K562 (cell line): ENCODE measurements at regions not wholly inside any gene's neighbourhood (a gene's known extent, or its start where the extent isn't known, plus 50 kb on each side); places are given as distances from the start of the nearest gene placed in this dataset.

Source experiments
- ATAC-seq: fragments of 200-7000 bp; cut with Tn5 transposase; 3 replicates; pipeline ENCODE4 v1.9.1; 2020; ENCODE audit warnings: moderate library complexity
- BruUV-seq: library from RNA; stranded (reverse); fragments of 400-500 nt; replicated peaks from 2 replicates; lab custom pipeline; 2021; lab: Mats Ljungman, UMichigan
- CTCF ChIA-PET: fragments of 300-600 bp; formaldehyde crosslinking; extraction: SDS; loops from one replicate; lab custom pipeline; 2021; ENCODE audit warnings: low intra/inter-chr PET ratio; lab: Yijun Ruan, JAX
- POLR2A ChIA-PET: fragments of 300-600, 350-650 bp; sonication (Branson Sonifier 250); formaldehyde crosslinking; extraction: SDS; loops from one replicate; lab custom pipeline; 2021; ENCODE audit warnings: antibody characterized with exemption, inconsistent platforms; lab: Yijun Ruan, JAX
- DNase-seq, 4 experiments: peaks; one replicate each; pipeline versions ENCODE4 v3.0.0 to v3.0.0-alpha.2; 2011 to 2018; ENCODE audit warnings: low spot score in 3 of 4, mixed read lengths in 3 of 4; ENCODE audit errors: extremely low read depth in 1 of 4
- FAIRE-seq: peaks from 2 replicates; lab custom pipeline; 2011; peaks lifted over from hg19 to GRCh38; lab: Jason Lieb, UNC
- H2AFZ ChIP-seq: 2 replicates; pipeline ENCODE4 v1.6.0; 2011; ENCODE audit warnings: low read depth, low read length, control low read depth, inconsistent platforms
- H3K27ac ChIP-seq: fragments of 200-600 bp; 3 replicates; pipeline ENCODE4 v1.8.0; 2011; ENCODE audit warnings: low read depth, mild to moderate bottlenecking, control low read depth, inconsistent platforms, low read length, moderate library complexity, mixed read lengths; ENCODE audit errors: extremely low read depth
- H3K27me3 ChIP-seq, 2 experiments: fragments of 300-600 bp in 1 of 2; 2 replicates in 1 of 2; 3 replicates in 1 of 2; pipeline versions ENCODE4 v1.6.0 to v1.8.0; 2011; ENCODE audit warnings: inconsistent platforms in 2 of 2, low read length in 2 of 2, mild to moderate bottlenecking in 1 of 2, mixed read lengths in 1 of 2, moderate library complexity in 1 of 2; ENCODE audit not compliant: control insufficient read depth in 2 of 2, insufficient read depth in 2 of 2
- H3K36me3 ChIP-seq: fragments of 300-600 bp; 3 replicates; pipeline ENCODE4 v1.8.0; 2011; ENCODE audit warnings: mild to moderate bottlenecking, low read length, inconsistent platforms; ENCODE audit not compliant: control insufficient read depth, insufficient read depth
- H3K4me1 ChIP-seq, 2 experiments: fragments of 200-600 bp in 1 of 2; replicated peaks in 1 of 2; 2 replicates in 1 of 2; 3 replicates in 1 of 2; pipeline versions ENCODE4 v1.5.1 to v1.8.0; 2011; ENCODE audit warnings: inconsistent platforms in 2 of 2, low read length in 2 of 2, mild to moderate bottlenecking in 1 of 2, mixed read lengths in 1 of 2, moderate library complexity in 1 of 2; ENCODE audit not compliant: control insufficient read depth in 2 of 2, insufficient read depth in 2 of 2
- H3K4me2 ChIP-seq: 2 replicates; pipeline ENCODE4 v1.6.1; 2011; ENCODE audit warnings: low read length, control low read depth, inconsistent platforms, mixed read lengths; ENCODE audit not compliant: insufficient read depth
- H3K4me3 ChIP-seq: fragments of 200-600 bp; sonication (generic), shearing (Covaris generic); 2 replicates; pipeline ENCODE4 v1.5.1; 2016; ENCODE audit warnings: control low read depth, inconsistent platforms
- H3K79me2 ChIP-seq: fragments of 200-600 bp; 3 replicates; pipeline ENCODE4 v1.8.0; 2011; ENCODE audit warnings: low read length, inconsistent platforms; ENCODE audit not compliant: control insufficient read depth, insufficient read depth
- H3K9ac ChIP-seq, 2 experiments: 2 replicates each; pipeline versions ENCODE4 v1.6.0 to v1.6.1; 2011; ENCODE audit warnings: low read depth in 2 of 2, low read length in 2 of 2, control low read depth in 1 of 2, inconsistent platforms in 1 of 2, mild to moderate bottlenecking in 1 of 2, mixed read lengths in 1 of 2; ENCODE audit not compliant: insufficient read depth in 1 of 2
- H3K9me1 ChIP-seq: one replicate; pipeline ENCODE4 v1.6.0; 2011; ENCODE audit warnings: inconsistent platforms, mild to moderate bottlenecking, low read length, moderate library complexity; ENCODE audit not compliant: control insufficient read depth, insufficient read depth
- H3K9me3 ChIP-seq: replicated peaks from 2 replicates; pipeline ENCODE4 v1.5.1; 2011; ENCODE audit warnings: low read depth, low read length, inconsistent platforms; ENCODE audit not compliant: control insufficient read depth, insufficient read depth
- H4K20me1 ChIP-seq: replicated peaks from 2 replicates; pipeline ENCODE4 v1.6.1; 2011; ENCODE audit warnings: low read length, inconsistent platforms, mixed read lengths; ENCODE audit not compliant: control insufficient read depth, insufficient read depth
- BACH1 ChIP-seq: fragments of 200-800 bp; sonication (Bioruptor generic); IDR thresholded peaks from 2 replicates; pipeline ENCODE4 v1.6.1; 2016; ENCODE audit warnings: missing genetic modification characterization, missing compliant biosample characterization
- GATAD2A ChIP-seq: fragments of 450-650 bp; IDR thresholded peaks from 2 replicates; pipeline ENCODE4 v1.6.1; 2017
- NFE2L1 ChIP-seq: fragments of 450-650 bp; IDR thresholded peaks from 2 replicates; pipeline ENCODE4 v1.6.1; 2016; ENCODE audit warnings: missing genetic modification characterization, low read depth, mild to moderate bottlenecking, missing compliant biosample characterization, moderate library complexity, borderline replicate concordance
- SREBF2 ChIP-seq: sonication (generic); formaldehyde crosslinking; IDR thresholded peaks from 2 replicates; pipeline ENCODE4 v1.4.0; 2020; ENCODE audit warnings: mild to moderate bottlenecking, missing genetic modification reagents
- WGBS: fragments of 100-300 bp; shearing (Covaris generic); methylation state at CpG from one replicate; pipeline ENCODE4 v1.1.6; 2016; ENCODE audit warnings: low coverage, mixed read lengths; ENCODE audit not compliant: insufficient coverage; ENCODE audit errors: missing lambda C conversion rate; 5-methylcytosine and 5-hydroxymethylcytosine counted together
- in situ Hi-C: fragments of 300-500 bp; cut with MboI; formaldehyde crosslinking; loops from 4 replicates; pipeline ENCODE4 v1.15.0; 2018; ENCODE audit warnings: inconsistent platforms, mixed read lengths
- intact Hi-C: fragments of 100-400 bp; cut with micrococcal nuclease; formaldehyde crosslinking; loops from 2 replicates; pipeline ENCODE4 v1.14.2; 2022
- TF ChIP-seq, protein P1 (sequence below), 2 experiments: fragments of 450-650 bp in 1 of 2; IDR thresholded peaks; 2 replicates each; pipeline ENCODE4 v1.6.1; 2011 to 2017; ENCODE audit warnings: low read depth in 2 of 2, antibody characterized with exemption in 1 of 2, borderline replicate concordance in 1 of 2, low read length in 1 of 2, mild to moderate bottlenecking in 1 of 2, mixed read lengths in 1 of 2; ENCODE audit not compliant: control insufficient read depth in 1 of 2
- TF ChIP-seq, protein P2 (sequence below): fragments of 200-400 bp; formaldehyde crosslinking; IDR thresholded peaks from 2 replicates; pipeline ENCODE4 v1.6.1; 2017; ENCODE audit warnings: mild to moderate bottlenecking, low read depth, low read length, moderate library complexity

DNA sequence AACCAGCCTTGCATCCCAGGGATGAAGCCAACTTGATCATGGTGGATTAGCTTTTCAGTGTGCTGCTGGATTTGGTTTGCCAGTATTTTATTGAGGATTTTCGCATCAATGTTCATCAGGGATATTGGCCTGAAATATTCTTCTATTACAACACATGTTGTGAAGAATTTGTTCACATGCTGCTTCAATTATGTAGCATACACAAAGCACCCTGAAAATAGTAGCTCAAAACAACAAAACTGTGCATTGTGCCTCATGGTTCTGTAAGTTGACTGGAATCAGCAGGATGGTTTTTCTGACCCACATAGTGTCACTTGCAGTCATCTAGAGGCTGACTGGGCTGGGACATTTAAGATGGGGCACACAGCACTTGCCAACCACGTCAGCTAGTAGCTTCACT lies 193.9 kb downstream of the SYK start:
- no peak for DNase-seq
- H2AFZ ChIP-seq = no peak overlapping the region
- WGBS = 0% methylated on average over 2 of the region's 2 CpGs
- H3K4me3 ChIP-seq = no peak overlapping the region
- ChIA-PET POLR2A (no interaction called here), CTCF (no interaction called here)
- no TSS peak for BruUV-seq
- no peak overlapping the region for H3K9ac ChIP-seq
- ATAC-seq = no peak
- no peak for FAIRE-seq
- H3K27ac ChIP-seq = no peak overlapping the region
- peaks cover 0 to 2% of the 10 kb centered on the region in 2 experiments; a peak in 3 of 5 replicates for H3K4me1 ChIP-seq
- no peaks in the 10 kb centered on the region for H3K27me3 ChIP-seq
- H3K4me2 ChIP-seq = no peak overlapping the region
- in situ Hi-C loops = no loop called here
- no peaks in the 10 kb centered on the region for H3K9me1 ChIP-seq
- no peaks in the 10 kb centered on the region for H3K36me3 ChIP-seq
- no peaks in the 10 kb centered on the region for H3K79me2 ChIP-seq
- no peaks in the 10 kb centered on the region for H3K9me3 ChIP-seq
- H4K20me1 ChIP-seq = no peaks in the 10 kb centered on the region
- TF ChIP-seq BACH1 (tag) (no peak), SREBF2 (CRISPR knock-in tag) (no peak), NFE2L1 (tag) (no peak), GATAD2A (no peak)
- TF ChIP-seq, protein P1, sequence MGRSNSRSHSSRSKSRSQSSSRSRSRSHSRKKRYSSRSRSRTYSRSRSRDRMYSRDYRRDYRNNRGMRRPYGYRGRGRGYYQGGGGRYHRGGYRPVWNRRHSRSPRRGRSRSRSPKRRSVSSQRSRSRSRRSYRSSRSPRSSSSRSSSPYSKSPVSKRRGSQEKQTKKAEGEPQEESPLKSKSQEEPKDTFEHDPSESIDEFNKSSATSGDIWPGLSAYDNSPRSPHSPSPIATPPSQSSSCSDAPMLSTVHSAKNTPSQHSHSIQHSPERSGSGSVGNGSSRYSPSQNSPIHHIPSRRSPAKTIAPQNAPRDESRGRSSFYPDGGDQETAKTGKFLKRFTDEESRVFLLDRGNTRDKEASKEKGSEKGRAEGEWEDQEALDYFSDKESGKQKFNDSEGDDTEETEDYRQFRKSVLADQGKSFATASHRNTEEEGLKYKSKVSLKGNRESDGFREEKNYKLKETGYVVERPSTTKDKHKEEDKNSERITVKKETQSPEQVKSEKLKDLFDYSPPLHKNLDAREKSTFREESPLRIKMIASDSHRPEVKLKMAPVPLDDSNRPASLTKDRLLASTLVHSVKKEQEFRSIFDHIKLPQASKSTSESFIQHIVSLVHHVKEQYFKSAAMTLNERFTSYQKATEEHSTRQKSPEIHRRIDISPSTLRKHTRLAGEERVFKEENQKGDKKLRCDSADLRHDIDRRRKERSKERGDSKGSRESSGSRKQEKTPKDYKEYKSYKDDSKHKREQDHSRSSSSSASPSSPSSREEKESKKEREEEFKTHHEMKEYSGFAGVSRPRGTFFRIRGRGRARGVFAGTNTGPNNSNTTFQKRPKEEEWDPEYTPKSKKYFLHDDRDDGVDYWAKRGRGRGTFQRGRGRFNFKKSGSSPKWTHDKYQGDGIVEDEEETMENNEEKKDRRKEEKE (IDR thresholded peaks at IDR 0.05; ENCODE audit: borderline replicate concordance in 1 of 2, control insufficient read depth in 1 of 2, low read depth in 2 of 2, low read length in 1 of 2) = no peak
- TF ChIP-seq, protein P2, sequence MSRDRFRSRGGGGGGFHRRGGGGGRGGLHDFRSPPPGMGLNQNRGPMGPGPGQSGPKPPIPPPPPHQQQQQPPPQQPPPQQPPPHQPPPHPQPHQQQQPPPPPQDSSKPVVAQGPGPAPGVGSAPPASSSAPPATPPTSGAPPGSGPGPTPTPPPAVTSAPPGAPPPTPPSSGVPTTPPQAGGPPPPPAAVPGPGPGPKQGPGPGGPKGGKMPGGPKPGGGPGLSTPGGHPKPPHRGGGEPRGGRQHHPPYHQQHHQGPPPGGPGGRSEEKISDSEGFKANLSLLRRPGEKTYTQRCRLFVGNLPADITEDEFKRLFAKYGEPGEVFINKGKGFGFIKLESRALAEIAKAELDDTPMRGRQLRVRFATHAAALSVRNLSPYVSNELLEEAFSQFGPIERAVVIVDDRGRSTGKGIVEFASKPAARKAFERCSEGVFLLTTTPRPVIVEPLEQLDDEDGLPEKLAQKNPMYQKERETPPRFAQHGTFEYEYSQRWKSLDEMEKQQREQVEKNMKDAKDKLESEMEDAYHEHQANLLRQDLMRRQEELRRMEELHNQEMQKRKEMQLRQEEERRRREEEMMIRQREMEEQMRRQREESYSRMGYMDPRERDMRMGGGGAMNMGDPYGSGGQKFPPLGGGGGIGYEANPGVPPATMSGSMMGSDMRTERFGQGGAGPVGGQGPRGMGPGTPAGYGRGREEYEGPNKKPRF = no peak
- TF ChIP-seq, all 486 proteins: peak for 0
- intact Hi-C loops = no loop called here
